ENCODE measurements at regions not wholly inside any gene's neighbourhood (a gene's known extent, or its start where the extent isn't known, plus 50 kb on each side); places are given as distances from the start of the nearest gene placed in this dataset.

DNA sequence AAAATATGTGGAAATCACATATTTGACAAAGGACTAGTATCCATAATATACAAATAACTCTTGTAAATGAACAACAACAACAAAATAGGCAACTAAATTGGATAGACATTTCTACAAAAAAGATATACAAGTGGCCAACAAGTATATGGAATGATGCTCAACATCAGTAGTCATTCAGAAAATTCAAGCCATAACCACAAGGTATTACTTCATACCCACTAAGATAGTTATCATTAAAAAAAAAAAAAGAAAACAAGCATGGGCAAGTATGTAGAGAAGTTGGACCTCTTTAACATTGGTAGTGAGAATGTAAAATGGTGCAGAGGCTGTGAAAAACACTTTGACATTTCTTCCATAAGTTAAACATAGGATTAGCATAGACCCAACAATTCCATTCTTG, 80.8 kb downstream of the CYP26A1 start:
- TF ChIP-seq, protein P1, sequence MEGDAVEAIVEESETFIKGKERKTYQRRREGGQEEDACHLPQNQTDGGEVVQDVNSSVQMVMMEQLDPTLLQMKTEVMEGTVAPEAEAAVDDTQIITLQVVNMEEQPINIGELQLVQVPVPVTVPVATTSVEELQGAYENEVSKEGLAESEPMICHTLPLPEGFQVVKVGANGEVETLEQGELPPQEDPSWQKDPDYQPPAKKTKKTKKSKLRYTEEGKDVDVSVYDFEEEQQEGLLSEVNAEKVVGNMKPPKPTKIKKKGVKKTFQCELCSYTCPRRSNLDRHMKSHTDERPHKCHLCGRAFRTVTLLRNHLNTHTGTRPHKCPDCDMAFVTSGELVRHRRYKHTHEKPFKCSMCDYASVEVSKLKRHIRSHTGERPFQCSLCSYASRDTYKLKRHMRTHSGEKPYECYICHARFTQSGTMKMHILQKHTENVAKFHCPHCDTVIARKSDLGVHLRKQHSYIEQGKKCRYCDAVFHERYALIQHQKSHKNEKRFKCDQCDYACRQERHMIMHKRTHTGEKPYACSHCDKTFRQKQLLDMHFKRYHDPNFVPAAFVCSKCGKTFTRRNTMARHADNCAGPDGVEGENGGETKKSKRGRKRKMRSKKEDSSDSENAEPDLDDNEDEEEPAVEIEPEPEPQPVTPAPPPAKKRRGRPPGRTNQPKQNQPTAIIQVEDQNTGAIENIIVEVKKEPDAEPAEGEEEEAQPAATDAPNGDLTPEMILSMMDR (IDR thresholded peaks at IDR 0.05): no peak
- TF ChIP-seq POLR2A (IDR thresholded peaks at IDR 0.05): no peak
